Kidney tubule cell (primary cell): ENCODE measurements at regions not wholly inside any gene's neighbourhood (a gene's known extent, or its start where the extent isn't known, plus 50 kb on each side); places are given as distances from the start of the nearest gene placed in this dataset.

Experiments
- DNase-seq: peaks from one replicate; pipeline ENCODE4 v3.0.0-alpha.2; 2018; ENCODE audit warnings: low spot score

DNA sequence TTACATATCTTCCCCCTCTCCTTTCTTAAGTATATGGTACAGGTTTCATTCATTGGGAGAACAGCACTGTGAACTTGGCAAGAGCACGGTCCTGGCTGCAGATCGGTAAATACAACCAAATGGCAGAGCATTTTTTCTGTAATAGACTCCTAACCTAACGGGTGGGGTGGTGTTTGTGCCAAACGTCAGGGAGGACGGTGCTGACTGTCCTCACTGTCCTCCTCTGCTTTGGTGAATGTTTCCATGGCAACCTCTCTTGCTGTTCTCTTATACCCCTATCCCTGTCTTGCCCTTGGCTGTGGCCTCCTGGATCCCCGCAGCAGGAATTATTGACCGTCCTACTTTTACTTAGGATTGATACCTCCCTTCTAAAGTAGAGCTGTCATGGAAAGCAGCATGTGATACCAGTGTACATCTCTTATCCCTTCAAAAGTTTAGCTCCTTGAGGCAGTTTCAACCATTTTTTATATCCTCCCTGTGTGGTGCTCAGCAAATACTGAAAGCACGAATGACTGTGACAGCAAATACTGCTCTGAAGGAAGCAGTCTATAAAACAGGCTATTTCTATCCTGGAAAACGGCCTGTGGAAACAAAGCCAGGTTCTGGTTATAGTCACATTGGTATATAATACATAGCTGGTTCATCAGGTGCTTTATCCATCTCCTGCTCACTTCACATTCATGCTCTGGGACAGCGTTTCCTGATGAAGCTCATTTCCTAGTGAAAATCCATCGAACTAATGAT is 275.4 kb upstream of the C2CD4B start:
- no peak for DNase-seq

DNA sequence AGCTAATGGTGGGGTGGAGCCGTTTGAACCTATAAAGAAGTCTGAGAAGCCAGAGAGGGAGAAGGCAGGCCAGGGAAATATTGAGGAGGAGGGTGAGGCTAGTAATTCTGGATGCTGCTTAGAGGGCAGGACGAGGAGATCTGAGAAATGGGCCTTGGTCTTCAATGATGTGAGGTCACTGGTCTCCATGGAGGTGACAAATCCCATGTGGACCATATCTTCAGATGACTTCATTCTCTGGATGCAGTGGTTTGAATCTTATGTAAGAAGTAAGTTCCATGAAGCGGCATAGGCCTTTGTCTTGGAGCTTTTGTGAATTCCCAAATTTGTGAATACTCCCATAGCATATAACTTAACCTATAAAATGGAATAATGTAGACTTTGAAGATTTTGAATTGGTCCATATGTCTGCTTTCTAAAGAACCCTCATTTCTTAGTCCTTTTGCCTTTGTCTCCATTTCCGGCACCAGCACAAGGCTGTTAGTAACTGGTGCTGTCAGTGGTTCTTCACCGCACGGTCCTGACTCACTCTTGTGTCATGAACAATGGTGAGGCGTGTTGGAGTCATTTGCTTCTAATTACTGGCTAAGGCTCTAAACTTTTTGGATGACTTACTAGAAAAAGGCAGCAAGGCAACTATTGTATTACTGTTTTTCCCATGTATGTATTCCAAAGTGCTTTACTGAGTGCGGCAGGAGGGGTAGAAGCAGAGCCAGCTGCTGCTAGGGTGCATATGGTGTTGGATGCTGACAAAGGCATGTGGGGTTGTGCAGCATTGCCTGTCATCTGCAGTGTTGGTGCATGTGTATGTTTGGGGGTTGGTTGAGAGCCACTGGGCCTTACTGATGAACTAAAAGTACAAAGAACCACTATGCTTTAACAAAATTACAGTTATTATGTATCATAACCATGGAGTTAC is 279.3 kb upstream of the C2CD4B start:
- DNase-seq = peak; percentile 90

DNA sequence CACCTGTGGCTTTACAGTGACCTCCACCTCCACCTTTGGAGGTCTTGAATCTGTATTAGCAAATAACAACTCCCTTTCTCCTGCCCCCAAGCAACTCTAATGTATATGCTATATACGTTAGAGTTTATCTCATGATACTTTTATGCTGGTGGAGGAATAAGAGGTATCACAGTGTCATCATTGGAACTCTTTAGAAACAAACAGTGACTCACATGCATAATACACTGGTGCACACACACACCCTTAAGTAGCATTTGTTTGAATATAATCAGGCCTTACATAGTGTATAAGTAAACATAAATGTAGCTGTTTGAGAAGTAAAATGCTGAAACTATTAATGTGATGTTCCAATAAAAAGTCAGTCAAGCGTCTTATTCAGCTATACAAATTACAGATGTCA is 280.2 kb upstream of the C2CD4B start:
- DNase-seq = peak; percentile 32

DNA sequence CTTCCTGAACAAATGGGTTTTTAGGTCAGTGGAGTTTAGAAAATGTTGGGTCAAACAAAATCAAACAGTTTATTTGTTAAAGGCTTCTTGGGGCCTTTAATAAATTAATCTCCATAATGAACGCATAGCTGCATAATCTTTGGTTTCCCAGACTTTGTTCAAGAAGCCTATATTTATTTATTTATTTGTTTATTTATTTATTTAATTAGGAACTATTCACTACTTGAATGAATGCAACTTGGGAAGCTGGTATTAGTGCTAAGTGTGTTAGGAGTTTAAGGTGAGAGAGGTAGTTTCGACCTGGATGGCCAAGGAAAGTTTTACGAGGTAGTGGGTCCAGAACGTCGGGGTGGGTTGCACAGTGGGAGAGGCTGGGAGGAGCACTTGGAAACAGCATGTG is 281.9 kb upstream of the C2CD4B start:
- DNase-seq = no peak

DNA sequence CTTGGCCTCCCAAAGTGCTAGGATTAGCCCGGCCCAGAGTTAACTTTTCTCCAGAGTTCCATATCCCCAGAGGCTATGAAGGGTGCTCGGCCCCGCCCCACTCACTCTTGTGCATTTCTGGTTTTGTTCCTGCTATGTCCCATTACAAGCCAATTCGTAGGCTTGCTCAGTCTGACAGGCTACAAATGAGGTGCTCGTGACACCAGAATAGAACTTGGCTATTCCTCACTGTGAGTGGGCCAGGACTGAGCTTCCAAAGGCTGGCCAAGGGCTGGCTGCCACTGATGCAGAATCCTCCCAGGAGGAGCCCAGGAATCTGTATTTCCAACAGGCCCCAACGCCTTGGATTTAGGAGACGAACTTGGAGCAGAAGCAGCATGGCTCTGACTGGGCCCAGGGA is 282.7 kb upstream of the C2CD4B start:
- no peak for DNase-seq

DNA sequence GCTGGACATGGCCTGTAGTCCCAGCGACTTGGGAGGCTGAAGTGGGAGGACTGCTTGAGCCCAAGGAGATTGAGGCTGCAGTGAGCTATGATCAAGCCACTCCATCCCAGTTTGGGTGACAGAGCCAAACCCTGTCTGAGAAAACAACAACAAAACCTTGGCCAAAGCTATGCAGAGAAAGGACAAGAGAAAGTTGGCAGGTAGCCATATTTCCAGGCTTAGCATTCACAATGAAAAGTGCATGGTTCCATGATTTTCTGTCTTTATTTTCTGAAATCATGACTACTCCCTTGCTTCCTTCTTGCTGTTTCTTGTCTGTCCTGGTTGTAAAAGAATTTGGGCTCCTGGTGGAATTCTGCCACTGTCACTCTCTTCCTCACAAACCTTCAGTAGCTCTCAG is 284.6 kb upstream of the C2CD4B start:
- peak; percentile 20 for DNase-seq

DNA sequence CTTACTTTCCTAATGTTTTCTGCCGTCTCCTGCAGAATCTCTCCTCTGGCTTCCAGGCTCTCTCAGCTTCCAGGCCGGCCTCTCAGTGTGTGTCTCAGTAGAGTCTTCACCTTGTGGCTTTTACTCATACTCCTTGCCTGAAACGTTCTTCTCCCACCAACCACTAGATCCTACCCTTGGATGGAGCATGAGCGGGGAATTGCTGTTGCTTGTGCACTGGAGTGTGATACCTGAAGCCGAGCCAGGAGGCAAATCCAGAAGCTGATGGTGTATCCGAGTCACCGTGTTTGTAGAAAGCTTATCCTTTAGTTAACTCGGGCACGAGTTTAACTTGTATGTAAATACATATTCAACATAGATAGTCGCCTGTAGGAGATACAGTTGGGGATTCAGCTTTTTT is 285.0 kb upstream of the C2CD4B start:
- peak; percentile 77 for DNase-seq

DNA sequence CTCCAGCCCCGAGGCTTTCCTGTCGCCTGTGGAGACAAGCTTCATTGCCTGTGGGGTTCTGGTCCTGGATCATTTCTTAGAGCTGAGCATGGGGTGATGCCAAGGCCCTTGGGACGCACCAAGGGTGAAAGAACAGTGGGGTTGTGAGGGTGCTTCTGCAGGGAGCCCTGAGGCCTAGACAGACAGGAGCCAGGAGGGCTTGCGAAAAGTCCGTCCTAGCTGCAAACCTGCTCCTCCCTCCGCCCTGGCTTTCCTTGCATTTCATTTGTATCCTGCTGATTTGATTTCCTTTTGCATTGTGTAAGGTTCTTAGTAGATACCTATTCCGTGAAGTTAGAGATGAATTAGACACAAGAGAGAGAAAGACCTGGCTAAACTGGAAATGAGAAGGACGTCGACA is 286.9 kb upstream of the C2CD4B start:
- no peak for DNase-seq

DNA sequence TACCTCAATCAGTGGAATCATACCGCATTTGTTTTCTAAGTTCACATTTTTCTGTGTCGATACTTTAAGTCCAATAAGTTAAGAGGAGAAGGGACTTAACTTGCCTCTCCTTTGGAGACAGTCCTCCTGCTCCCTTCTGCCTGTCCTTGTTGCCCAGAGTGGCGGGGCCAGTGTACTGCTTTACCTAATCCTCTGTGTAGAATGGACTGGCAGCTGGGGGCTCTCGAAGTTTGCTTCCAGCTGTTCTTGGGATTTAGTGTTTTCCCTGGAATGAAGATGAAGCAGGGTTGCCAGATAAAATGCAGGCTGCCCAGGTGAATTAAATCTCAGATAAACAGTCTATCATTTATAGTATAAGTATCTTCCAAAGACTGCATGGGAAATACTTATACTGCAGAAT is 287.6 kb upstream of the C2CD4B start:
- DNase-seq = no peak

DNA sequence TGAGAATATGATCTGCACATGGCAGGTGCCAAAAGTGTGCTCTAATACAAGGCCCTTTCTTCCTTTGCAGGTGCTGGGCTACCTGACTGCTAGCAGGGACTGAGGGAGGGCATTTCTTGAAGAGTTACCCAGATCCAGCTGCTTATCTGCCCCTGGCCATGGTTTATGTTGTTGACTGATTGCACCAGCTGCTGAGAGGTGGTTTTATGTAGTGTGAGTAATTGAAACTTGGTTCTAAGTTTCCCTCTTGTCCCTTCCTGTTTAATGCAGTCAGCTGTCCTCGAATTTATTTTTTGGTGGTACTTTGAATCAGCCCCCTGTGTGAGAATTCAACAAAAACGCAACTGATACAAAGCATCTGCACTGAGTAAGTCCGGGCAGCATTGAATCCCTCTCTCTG is 288.3 kb upstream of the C2CD4B start:
- no peak for DNase-seq

DNA sequence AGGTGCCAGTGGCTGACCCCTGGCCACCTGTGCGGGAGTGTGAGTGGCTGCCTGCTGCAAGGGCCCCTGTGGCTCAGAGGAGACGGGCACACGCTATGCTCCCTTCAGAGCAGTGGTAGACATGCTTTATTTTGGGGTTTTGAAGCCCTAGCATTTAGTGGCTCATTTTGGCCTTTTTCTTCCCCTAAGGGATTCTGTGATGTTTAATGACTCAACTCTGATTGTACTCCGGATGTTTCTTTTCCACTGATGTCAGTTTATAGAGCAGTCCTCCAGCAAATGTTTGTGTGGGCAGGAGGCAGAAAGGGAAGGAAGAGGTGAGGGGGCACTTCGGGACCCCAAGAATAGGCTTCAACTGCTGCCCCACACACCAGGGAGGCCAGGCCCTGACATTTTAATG is 288.9 kb upstream of the C2CD4B start:
- DNase-seq = no peak

DNA sequence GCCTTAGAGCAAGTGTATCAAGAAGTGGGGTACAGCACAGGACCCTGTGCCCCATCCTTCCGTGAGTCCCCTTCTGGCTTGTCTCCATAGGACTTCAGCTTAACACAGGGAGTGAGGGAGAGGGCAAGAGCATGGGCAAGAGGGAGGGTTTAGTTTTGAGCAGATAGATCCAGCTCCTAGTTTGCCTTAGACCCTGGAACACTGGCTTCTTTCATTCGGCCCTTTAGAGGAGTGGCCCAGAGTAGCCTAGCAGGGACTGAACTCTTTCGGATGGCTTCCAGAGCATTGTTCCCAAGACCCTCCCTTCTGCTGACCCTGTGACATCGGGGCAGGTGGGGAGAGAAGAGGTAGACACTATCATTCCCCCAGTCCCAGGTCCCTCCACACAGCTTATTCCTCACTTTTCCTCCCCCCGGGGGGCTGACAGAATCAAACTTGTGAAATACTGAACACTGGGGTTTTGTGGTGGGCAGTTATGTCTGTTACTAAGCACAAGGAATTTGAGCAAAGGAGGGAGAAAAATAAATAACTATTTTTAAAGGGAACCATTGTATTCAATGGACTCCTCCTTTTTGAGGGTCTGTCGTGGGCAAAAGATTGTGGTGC is 289.6 kb upstream of the C2CD4B start:
- DNase-seq = no peak

DNA sequence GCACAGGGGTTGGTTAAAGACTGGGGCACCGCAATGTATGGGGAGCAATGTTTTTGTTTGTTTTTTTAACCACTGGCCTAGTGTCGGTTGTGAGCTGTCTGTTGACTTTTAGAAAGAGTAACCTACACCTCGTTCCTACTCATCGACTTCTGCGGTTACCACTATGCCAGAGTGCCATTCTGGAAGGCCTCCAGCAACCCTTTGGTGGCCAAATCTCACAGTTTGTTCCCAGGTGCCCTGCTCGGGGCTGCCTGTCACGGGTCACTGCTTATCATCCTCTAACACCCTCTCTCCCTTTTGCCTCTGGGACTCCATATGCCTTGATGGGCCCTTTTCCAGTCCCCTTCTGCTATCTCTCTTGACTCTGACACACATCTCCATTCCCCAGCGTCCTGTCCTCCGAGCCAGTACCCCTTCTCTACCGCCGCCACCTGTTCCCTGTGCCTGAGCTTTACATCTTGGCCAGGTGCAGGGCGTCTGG is 290.4 kb upstream of the C2CD4B start:
- no peak for DNase-seq

DNA sequence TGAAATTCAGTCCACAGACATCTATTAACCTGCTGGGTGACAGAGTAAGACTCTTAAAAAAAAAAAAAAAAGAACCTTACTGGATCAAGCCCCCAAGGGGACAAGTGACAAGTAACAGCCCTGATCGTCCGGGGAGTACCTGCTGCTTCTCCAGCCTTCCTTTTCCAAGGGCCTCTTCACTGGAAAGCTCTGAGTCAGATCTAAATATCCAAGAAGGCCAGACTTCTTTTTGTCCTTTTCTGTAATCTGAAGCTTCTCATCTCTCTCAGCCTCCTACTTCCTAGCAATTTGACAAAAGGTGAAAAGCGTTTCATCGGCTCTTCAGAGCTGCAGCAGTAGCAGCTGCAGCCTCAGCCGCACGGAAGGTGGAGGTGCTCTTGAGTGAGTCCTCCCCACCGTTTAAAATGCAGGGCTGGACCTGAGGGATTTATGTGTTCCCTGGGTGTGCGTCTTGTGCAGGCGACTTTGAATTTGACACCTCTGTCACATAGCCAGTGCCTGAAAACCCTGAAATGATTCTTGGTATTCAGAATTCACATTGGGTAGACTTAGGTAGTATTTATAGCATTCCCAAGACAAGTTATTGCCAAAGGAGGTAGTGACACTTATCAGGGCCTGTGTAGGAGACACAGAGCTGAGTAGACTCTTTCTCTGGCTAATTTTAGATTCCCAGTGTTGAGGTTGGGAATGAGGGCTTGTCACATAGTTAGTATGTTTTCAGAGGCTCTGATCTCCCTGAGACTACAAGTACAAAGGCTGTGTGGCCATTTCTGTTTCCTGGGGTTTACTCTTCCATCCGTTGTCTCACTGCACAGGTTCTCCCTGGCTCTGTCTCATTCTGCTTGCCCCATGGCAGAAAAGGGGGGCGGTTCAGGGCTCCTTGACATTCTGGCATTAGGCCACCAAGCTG is 291.2 kb upstream of the C2CD4B start:
- DNase-seq = no peak

DNA sequence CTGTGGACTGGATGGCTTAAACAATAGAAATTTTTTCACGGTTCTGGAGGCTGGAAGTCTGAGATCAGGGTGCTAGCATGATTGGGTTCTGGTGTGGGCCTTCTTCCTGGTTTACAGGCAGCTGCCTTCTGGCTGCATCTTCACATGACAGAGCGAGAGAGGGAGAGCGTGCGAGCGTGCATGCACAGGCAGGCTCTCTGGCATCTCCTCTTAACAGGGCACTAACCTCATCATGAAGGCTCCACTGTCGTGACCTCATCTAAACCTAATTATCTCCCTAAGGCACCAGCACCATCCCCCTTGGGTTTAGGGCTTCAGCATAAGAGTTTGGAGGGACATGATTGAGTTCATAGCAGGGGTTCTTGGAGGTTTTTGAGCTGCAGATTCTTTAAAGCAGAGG is 292.0 kb upstream of the C2CD4B start:
- no peak for DNase-seq

DNA sequence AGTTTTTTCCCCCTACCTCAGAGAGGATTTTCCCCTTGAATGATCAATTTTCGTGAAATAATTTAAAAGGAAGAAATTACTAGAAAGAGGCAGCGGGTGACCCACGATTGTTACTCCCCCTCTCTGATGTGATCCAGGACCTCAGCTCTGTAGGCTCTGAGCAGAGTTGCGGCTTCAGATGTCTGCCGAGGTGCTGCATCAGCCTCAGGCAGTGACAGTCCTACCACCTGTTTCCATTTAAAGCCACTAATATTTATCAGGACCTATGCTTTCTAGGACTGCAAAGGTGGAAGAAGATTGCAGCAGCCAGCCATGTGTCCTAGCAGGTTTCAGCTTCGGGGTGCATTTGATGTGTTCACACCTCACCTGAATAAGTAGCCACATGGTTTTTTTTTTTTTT is 294.8 kb upstream of the C2CD4B start:
- no peak for DNase-seq

DNA sequence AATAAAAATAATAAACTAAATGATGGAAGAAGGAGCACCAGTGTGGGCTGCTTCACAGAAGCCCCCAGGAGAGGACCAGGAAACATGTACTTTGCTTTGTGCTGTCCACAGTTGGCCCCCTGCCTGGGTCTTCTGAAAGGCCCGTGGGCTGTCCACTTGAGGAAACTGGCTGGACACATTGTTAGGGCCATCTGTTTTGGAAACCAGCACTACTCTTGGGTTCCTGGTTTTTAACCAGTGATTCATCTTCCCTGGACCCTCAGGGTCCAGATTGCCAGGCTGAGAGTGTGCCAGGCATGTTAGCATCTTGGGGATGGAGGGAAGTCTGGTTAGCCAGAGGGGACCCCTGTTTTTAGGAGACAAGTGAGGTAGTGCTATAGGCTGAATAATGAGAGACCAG is 297.2 kb upstream of the C2CD4B start:
- DNase-seq = no peak

DNA sequence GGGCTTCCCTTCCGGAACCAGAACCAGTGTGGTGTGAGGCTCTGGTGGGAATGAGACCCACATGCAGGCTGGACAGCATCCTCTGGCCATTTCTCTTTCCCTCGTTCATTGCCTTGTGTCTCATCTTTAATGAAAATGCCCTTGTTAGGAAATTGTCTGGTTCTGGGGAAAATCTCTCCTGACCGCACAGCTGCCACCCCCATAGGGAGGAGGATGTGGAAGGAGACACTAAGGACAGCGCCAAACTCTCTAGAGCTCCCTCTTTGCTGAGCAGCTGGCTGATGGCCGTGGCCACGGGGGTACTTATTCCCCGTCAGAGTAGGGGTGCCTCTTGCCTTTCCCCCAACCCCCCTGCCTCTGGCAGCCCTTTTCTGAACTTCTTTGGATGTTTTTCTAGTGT is 297.6 kb upstream of the C2CD4B start:
- no peak for DNase-seq

DNA sequence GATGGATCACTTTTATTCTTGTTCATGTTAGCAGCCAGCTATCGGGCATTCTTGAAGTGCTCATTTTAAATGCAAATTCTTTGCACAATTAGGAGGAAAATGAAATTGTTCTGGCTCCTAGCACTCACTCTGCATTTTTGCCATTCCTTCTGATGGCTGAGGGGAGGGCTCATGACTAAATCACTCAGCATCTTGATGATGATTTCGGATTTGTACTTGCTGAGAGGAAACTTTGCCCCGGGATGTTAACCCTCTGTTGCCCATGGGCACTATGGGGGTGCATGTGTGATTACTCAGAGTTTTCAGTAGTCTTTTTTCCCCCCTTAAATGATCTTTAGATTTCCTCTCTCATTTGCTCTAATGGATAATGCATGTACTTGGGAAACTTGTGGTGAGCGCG is 299.6 kb upstream of the C2CD4B start:
- DNase-seq = peak; percentile 26

DNA sequence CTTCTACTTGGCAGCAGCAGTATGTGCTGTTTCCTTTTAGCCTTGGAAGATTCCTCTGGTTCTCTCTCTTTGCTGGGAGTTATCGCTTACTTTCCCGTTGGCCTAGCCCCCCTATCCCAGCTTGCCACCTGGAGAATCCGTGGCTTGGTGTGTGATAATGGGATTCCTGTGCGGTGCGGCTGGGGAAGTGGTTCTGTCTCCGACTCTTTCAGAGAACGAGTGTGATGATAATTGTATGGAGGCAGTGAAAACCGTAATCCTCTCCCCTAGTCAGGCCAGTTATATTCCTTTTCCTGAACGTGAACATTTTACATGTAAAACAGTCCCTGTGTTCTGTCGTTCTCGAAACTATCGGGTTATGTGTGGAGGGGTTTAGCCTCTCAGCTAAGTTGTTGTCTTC is 300.1 kb upstream of the C2CD4B start:
- DNase-seq = no peak

DNA sequence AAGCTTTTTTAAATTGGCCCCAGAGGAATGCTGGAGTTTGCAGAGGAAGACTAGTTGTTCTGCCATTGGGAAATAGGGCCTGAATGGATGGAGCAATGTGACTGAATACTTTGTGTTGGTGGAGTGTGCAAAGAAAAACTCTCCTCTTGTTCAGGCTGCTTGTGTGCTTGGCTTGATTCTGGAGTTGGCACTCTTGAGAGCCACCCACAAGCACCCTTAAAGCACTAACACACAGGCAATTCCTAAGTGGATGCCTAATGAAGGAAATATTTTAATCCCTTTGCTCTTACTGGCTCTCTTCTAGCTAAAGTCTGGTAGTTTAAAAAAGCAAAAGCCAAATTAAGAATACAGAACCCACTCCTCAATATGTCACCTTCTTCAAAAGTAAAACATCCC is 304.4 kb upstream of the C2CD4B start:
- DNase-seq = no peak
